HG02678 (cell line): ENCODE measurements at regions not wholly inside any gene's neighbourhood (a gene's known extent, or its start where the extent isn't known, plus 50 kb on each side); places are given as distances from the start of the nearest gene placed in this dataset.
"Not testable (repeated sequence)": the region's sequence is repeated elsewhere in the genome, so short reads cannot be mapped to it uniquely, and the experiment has no call there.

ENCODE experiments used
- ATAC-seq: cut with Tn5 transposase; IDR thresholded peaks from one replicate; pipeline ENCODE4 v1.9.1; 2021; ENCODE audit warnings: mild to moderate bottlenecking, moderate library complexity; ENCODE audit not compliant: unreplicated experiment

DNA sequence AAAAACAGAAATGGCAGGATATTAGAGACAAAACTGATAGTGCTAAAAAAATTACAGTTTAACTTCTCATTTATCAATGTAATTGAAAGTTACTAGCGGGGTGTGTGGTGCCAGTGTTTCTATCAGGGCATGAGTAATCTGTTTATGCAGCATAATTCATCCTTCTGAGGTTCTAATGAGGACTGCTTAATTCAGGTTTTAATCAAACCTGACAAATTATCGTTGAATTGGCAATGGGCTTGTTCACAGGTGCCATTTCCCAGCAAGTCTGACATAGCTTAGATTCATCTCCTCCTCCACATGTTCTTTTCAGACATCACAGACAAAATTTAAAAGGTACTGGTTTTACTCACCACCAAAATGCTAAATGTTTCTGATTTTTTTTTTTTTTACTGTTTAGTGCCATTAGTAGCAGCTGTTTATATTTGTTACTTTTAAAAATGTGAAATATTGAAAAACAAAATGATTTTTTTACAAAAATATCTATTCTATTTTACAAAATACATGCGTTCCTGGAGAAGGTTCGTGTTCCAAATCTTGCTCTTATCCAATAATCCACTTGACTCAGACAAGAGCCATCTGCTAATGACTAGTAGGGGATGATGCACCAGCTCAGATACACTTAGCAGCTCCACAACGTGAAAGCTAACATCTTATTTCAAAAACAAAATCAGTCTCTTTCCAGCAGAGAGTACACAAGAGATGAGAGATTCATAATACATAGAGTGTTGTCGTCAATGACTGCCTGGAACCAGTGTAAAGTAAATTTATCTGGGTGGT is 447.7 kb upstream of the DPPA4 start:
- ATAC-seq = no peak

DNA sequence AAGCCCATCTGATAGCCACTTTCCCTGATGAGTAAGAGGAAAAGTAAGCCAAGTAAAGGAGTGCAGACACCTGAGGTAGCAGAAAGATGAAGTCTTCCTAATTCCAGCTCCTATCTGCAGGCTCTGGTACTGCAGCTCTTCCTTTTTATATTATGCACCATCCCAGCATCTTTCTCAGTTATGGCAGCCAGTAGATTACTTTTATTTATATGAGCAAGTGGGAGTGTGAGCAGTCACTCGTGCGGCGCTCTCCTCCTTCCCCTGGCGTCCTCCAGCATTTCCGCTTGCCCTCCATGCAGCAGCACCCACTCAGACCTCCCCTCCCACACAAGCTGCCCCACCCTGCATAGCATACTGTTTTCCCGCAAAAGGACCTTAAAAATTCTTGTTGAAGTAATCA is 465.9 kb upstream of the DPPA4 start:
- no peak for ATAC-seq

DNA sequence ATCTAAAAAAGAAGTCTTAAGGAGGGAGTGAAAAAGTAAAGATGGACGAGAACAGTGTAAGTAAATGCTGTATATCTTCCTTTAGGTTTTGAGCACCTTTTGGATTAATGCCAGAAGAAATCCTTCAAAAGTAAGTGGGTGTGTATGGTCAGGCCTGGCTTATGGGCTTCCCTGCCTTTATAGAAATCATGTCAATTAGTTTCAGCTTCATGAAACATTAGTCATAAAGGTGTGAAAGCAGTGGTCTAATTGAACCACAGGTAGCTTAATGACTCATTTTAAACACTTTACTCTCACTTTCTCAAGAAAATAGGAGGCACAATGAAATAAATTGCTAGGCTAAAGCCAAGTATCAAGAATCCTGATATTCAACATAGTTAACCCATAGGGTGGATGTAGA is 467.4 kb upstream of the DPPA4 start:
- ATAC-seq = peak; percentile 44

DNA sequence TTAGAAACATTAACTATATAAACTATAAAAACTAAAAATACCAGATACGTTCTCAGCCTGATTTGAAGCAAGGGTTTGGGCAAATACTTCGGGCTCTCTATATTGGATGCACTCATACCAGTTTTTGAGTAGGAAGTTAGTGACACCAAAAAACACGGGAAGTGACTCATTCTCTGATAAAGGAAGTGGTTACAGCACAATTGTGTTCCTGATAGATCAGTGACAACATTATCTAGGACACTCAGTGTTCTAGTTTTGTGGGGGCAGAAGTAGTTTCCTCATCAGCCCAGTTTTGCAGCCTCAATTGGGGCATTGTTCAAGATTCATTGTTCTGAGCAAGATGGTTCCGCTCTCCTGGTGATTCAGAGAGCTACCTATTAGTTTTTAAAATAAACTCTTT is 469.6 kb upstream of the DPPA4 start:
- ATAC-seq = peak; percentile 78

DNA sequence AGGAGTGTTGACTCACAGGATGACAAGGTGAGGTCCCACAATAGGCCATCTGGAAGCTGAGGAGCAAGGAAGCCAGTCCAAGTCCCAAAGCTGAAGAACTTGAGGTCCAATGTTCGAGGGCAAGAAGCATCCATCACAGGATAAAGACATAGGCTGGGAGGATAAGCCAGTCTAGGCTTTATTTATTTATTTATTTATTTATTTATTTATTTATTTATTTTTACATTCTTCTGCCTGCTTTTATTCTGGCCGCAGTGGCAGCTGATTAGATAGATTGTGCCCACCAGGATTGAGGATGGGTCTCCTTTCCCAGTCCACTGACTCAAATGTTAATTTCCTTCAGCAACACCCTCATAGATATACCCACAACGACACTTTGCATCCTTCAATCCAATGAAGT is 472.2 kb upstream of the DPPA4 start:
- no peak for ATAC-seq

DNA sequence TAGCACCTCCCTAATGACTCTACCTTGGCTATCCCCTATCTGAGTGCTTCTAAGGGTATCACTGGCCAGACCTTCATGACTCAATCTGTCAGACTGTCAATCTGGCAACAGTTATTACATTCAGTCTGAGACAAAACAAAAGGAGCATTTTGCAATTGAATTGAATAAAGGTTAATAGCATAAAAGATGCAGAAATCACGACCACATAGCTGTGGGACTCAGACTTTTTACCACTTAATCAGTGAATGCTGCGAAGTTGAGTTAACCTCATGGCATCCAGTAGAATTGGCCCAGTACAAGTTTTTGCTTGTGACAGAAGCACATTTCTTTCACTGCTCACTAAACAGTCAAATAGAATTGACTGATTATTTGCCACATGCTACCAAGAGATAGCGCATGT is 480.7 kb upstream of the DPPA4 start:
- no peak for ATAC-seq

DNA sequence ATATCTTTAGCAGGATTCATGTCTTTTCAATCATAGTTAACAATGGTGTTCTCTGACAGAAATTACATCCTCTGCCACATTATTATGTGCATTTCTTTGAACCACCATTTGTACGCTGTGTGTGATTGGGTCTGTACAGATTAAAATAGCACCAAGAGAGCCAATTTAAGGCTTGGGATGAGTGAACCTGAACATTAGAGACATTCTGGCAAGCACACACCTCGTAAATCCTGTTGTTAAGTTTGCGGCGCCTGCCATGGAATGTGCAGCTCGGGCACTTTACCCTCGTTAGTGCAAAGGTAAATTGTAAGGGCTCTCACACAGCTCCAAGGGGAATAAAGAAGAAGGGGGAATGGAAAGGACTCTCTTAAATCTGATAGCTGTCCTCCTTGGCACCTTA is 482.4 kb upstream of the DPPA4 start:
- ATAC-seq = no peak

DNA sequence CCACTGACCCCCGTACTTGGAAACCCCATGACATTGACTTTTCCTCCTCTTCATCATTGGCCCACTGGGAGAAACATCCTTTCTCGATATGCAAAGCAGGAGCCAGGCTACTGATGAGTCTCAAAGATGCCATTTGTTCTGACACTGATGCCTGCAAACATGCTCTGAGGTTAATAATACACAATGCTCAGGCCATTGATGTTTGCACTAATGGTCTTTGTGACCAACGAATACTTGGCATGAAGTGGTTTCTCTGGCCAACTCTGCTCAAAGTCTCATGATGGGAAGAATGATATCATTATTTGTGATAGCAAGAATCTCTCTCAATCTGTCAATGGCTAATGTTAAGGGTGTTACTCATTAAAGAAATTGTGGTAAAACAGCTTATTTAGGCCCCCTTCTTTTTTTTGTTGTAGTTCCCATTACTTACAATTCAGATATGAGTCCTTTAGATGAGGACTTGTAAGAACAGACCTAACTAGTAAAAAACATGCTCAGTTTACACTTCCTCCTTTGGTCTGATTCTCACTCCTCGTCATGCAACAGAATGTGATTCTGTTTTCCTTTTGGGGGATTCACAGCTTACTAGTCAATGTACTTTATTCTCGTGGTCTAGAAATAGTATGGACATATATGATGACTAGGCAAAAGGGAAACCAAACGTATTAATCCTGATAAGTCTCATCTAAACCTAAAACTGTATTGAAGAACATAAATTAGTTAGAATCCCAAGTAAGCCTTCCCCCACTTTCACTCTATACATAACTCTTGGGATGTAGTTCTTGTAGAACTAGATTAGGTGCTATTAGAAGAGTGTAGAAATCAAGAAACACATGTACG is 488.8 kb upstream of the DPPA4 start:
- ATAC-seq = no peak

DNA sequence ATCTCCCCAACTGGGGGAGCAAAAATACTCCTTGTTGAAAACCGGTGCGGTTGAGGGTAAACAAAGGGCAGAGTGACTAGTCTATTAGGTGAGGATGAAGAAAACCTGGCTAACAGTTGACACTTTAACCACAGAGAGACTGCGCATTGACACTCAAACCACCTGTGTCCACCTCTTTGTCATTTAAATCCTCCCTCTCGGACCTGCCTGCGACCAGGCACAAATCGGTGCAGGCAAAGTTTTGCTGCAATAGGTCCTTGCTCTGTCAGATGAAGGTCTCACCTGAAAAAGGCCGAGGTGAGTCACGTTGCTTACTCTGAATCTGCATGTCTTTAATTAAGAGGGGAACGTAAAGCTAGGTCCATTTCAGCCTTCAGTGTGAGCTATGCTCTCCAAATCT is 494.1 kb upstream of the DPPA4 start:
- ATAC-seq = no peak

DNA sequence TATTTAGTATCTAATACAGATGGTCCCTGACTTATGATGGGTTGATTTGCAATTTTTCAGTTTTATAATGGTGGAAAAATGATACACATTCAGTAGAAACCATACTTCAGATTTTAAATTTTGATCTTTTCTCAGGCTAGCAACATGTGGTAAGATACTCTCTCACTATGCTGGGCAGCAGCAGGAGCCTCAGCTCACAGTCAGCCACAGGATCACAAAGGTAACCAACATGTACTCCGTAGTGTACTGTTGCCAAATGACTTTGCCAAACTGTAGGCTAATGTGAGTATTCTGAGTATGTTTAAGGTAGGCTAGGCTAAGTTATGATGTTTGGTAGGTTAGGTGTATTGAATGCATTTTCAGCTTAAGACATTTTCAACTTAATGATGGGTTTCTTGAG is 498.6 kb upstream of the DPPA4 start:
- ATAC-seq = no peak

DNA sequence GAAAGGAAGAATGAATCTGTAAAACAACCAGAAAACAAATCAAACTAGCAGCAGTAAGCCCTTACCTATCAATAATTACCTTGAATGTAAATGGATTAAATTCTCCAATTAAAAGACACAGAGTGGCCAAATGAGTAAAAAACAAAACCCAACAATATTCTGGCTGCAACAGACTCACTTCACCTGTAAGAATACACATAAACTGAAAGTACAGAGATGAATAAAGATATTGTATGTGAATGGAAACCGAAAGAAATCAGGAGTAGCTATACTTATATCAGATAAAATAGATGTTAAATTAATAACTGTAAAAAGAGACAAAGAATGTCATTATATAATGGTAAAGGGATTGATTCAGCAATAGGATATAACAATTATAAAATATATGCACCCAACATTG is 514.5 kb upstream of the DPPA4 start:
- ATAC-seq = no peak

DNA sequence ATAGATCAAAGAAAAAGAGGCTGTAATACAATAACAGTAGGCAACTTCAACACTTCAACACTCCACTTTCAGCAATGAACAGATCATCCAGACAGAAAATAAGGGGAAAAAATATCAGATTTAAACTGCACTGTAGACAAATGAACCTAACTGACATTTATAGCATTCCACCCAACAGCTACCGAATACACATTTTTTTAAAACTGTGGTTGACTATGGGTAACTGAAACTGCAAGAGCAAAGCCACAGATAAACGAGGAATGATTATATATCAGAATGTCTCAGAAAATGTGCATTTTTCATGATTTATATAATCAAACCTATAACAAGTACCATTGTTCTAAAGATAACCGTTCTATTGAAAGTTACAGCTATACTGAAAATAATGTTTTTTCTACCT is 514.9 kb upstream of the DPPA4 start:
- no peak for ATAC-seq

DNA sequence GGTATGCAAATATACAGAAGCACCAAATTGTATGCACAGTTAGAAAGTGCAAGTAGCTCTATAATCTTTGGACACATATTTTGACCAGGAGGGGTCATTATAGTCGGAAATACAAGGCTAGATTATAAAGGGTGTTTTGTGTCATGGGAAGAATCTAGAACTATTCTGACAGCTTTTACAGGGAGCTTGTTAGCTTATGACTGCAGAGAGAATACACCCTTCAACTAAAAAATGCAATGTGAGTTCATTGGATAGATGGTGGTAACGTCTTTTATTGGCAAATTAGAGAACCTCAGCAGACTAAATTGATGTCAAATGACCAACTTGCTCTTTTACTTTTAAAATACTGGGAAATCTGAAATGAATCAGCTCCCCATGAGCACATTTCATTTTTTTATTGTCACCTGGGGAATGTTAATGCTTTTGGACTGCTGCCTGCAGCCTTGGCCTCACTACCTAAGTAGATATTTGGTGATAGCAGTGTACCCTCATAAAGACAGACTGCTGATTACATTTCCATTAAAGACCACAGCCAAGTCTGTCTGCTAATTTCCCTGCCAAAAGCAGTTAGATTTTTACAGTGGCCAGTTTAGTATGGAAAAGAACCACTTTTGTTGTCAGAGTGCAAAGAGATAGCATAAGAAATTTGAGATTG is 515.9 kb upstream of the DPPA4 start:
- ATAC-seq = no peak

DNA sequence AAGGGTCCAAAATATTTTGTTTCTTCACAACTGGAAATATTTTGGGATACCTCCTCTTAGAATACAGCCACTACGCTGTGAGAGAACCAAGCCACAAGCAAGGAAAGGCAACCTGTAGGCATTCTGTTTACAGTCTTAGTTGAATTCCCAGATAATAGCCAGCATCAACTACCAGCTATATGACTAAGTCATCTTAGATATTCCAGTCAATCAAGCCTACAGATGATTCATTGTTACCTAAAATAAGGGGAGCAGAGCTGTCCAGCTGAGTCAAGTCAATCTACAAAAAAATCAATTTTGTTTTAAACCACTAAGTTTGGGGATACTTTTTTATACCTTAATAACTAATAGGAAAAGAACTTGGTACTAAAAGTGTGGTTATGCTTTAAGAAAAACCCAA is 526.4 kb upstream of the DPPA4 start:
- no peak for ATAC-seq

DNA sequence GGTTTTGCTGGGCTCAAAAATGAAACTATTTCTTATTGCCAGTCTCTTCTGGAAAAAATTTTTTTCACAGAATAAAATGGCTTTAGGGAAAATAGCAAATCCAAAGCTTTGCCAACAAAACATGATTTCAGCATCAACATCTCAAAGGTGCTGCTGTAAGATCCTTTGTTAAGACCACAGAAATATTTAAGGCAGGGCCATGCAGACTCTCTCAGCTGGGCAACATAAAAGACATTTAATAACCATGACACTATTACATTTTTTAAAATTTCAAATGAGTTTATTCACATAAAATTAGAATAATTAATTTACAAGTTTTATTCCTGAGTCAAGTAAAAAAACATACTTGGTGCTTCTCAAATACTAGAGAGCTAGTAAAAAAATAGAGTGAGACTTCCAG is 527.1 kb upstream of the DPPA4 start:
- no peak for ATAC-seq

DNA sequence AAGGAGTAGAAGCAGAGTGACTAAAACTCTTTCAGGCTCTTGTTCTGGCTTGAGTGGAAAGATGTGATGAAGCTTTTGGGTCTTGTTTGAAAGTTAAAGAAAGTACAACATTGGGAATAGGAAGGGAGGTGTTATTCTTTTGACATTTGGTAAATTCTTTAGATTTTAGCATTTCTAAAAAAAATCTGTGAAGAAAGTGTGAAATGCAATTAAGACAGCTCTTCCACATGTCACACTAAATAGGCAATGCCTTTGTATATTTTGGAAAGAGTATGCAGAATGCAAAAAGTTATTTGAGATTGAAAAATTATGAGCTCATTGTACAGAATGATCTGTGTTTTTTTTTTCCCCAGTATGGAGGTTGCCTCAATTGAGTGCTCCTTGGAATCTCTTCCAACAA is 532.2 kb upstream of the DPPA4 start:
- ATAC-seq = no peak

DNA sequence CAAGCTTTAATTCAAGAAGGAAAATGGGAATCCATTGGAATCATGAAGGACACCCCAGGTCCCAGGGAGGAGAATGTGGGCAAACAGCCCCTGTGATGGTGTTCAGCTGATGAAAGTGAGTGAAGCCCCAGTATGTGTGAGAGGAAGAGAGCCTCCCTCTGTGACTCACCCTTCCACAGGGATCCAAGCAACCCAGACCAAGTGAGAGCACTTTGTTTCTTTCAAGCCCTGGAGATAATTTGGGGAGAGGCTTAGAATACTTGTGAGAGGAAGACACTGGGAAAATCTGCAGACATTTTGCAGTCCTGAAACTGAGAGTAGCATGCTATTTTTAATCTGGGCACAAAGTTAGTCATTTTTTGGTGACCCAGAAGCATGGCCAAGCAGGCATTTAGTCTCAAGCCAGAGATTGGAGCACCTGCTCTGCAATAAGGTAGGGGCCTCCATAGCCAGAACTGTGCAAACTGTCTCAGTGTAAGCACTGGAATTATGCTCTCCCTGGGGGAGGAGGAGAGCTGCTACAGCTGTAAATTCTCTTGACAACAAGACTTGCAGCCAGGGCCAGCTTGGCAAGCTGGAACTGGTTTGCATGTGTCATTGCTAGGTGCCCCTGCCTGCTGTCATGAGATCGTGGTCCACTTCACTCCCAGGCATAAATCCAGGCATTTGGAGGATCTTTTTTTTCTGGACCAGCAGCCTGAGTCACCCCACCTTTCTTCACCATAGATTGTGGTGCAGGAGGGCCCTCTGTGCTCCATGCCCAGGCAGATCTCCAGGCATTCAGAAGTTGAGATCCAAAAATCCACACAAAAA is 537.8 kb upstream of the DPPA4 start:
- ATAC-seq = no peak

DNA sequence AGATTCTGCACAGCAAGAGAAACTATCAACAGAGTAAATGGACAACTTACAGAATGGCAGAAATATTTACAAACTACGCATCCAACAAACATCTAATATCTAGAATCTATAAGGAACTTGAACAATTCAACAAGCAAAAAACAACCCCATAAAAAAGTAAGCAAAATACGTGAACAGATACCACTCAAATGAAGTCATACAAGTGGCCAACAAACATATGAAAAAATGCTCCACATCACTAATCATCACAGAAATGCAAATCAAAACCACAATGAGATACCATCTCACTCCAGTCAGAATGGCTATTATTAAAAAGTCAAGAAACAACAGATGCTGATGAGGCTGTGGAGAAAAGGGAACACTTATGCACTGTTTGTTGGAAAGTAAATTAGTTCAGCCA is 540.3 kb upstream of the DPPA4 start:
- ATAC-seq = not testable (repeated sequence)

DNA sequence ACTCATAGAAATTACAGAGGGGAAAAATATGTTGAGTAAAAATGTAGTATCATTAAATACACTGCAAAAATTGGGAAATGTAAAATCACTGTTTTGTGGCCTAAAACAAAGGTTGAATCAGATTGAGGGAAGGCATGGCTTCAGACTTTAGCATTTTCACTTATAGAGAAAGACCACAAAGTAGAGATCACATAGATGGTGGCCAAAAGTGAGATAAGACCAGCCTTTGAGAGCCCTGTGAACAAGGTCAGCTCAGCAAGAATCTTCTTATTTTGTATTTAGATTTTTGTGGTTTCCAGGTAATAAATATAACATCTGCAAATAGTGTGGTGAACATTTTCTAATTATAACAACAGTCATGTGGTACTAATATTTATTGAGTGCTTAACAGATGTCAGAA is 544.8 kb upstream of the DPPA4 start:
- ATAC-seq = no peak

DNA sequence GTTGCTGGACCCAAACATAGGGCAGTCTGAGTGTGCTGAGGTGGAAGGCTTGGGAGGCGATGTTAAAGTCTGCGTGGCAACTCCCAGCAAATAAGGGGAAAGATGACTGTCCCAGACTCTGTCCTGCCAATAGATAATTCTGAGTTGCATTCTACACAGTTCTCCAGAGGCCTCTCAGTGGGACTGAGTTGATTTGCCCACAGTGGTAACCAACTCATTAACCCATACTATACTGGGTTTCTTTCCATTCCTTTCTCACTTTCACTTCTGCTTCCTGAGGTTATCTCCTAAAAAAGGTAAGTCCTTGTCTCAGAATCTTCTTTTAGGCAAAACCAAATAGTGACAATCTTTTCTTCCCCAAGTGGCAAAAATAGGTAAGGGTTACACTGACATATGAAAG is 549.9 kb upstream of the DPPA4 start:
- ATAC-seq = no peak

DNA sequence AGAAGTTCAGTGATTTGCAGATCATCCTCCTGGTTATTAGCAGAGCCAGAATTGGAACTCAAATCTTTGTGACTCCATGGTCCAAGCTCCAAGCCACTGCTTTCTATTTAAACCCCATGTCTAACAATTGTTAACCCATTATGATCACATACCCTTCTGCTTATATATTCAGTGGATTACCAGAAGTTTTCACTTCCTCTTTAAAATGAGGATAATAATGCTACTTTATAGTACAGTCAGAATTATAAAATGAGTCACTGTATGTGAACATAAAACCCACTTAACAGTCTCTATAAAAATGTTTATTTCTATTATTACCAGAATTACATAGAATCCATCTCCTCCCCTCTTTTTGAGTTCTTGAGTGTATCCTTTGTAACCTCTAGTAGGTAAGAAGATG is 550.7 kb upstream of the DPPA4 start:
- no peak for ATAC-seq
